Chondrocyte (in vitro differentiated cells): ENCODE measurements at regions not wholly inside any gene's neighbourhood (a gene's known extent, or its start where the extent isn't known, plus 50 kb on each side); places are given as distances from the start of the nearest gene placed in this dataset.
"Not testable (repeated sequence)": the region's sequence is repeated elsewhere in the genome, so short reads cannot be mapped to it uniquely, and the experiment has no call there.

Experiments used
- DNase-seq: peaks from one replicate; pipeline ENCODE4 v3.0.0; 2021; ENCODE audit warnings: mixed read lengths, low spot score
- H3K27ac Mint-ChIP-seq: one replicate; pipeline ENCODE4 v1.8.0; 2021; ENCODE audit warnings: mild to moderate bottlenecking, moderate library complexity, mixed read lengths; ENCODE audit not compliant: unreplicated experiment
- H3K27me3 Mint-ChIP-seq: 2 replicates; pipeline ENCODE4 v1.8.0; 2021; ENCODE audit warnings: low read depth, mixed read lengths
- H3K36me3 Mint-ChIP-seq: 2 replicates; pipeline ENCODE4 v1.8.0; 2021; ENCODE audit warnings: low read depth, mixed read lengths
- H3K4me1 Mint-ChIP-seq: 2 replicates; pipeline ENCODE4 v1.8.0; 2021; ENCODE audit warnings: low read depth, mild to moderate bottlenecking, mixed read lengths
- H3K4me3 Mint-ChIP-seq: one replicate; pipeline ENCODE4 v1.8.0; 2021; ENCODE audit warnings: mild to moderate bottlenecking, moderate library complexity, mixed read lengths; ENCODE audit not compliant: unreplicated experiment
- H3K9me3 Mint-ChIP-seq: 2 replicates; pipeline ENCODE4 v1.8.0; 2021; ENCODE audit warnings: low read depth, mixed read lengths
- TF ChIP-seq, protein P1 (sequence below): fragments of 200-600 bp; sonication (generic); IDR thresholded peaks from 2 replicates; pipeline ENCODE4 v1.5.0; 2021; ENCODE audit warnings: antibody characterized with exemption, mild to moderate bottlenecking, moderate library complexity

GRCh38 chr9:30103647-30104394, 2280.6 kb upstream of the ACO1 start:
- Mint-ChIP-seq H3K9me3 (peaks cover 23% of the 10 kb centered on the region), H3K36me3 (no peaks in the 10 kb centered on the region), H3K27ac (no peak overlapping the region), H3K27me3 (no peaks in the 10 kb centered on the region), H3K4me1 (peaks cover 4% of the 10 kb centered on the region), H3K4me3 (no peak overlapping the region)
- no peak for DNase-seq
- TF ChIP-seq, protein P1, sequence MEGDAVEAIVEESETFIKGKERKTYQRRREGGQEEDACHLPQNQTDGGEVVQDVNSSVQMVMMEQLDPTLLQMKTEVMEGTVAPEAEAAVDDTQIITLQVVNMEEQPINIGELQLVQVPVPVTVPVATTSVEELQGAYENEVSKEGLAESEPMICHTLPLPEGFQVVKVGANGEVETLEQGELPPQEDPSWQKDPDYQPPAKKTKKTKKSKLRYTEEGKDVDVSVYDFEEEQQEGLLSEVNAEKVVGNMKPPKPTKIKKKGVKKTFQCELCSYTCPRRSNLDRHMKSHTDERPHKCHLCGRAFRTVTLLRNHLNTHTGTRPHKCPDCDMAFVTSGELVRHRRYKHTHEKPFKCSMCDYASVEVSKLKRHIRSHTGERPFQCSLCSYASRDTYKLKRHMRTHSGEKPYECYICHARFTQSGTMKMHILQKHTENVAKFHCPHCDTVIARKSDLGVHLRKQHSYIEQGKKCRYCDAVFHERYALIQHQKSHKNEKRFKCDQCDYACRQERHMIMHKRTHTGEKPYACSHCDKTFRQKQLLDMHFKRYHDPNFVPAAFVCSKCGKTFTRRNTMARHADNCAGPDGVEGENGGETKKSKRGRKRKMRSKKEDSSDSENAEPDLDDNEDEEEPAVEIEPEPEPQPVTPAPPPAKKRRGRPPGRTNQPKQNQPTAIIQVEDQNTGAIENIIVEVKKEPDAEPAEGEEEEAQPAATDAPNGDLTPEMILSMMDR, result no peak

DNA sequence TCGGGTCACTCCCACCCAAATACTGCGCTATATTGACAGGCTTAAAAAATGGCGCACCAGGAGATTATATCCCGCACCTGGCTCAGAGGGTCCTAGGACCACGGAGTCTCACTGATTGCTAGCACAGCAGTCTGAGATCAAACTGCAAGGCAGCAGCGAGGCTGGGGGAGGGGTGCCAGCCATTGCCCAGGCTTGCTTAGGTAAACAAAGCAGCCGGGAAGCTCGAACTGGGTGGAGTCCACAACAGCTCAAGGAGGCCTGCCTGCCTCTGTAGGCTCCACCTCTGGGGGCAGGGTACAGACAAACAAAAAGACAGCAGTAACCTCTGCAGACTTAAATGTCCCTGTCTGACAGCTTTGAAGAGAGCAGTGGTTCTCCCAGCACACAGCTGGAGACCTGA, 2277.3 kb upstream of the ACO1 start:
- DNase-seq, H3K27ac Mint-ChIP-seq, H3K4me3 Mint-ChIP-seq, H3K36me3 Mint-ChIP-seq, H3K4me1 Mint-ChIP-seq, H3K27me3 Mint-ChIP-seq: not testable (repeated sequence)
- peaks cover 23% of the 10 kb centered on the region for H3K9me3 Mint-ChIP-seq

- Mint-ChIP-seq H3K4me3 (no peak overlapping the region), H3K9me3 (no peaks in the 10 kb centered on the region), H3K27me3 (no peaks in the 10 kb centered on the region), H3K27ac (no peak overlapping the region), H3K36me3 (no peaks in the 10 kb centered on the region), H3K4me1 (no peaks in the 10 kb centered on the region)
- TF ChIP-seq, protein P1, result no peak
- DNase-seq, result no peak
Measured at GRCh38 chr9:30116673-30117217, 2267.7 kb upstream of the ACO1 start.

DNA sequence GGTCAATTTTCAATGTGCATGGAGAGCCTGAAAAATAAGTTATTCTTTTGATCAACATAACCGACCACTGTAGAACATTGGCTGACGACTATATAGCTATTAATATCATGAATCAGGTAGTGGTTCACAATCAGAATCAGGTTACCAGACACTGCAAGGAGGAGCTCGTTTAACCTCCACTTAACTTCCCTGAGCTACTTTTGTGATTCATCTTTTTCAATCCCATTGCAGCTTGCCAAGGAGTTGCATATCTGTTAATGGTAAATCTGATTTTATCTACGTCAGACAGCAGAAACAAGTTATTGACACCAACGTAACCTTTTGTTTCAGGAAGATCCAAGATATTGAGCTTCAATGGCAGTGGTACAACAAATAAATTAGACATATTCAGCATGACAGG, 2263.8 kb upstream of the ACO1 start:
- TF ChIP-seq, protein P1, result no peak
- Mint-ChIP-seq H3K27ac (no peak overlapping the region), H3K9me3 (no peaks in the 10 kb centered on the region), H3K4me3 (no peak overlapping the region), H3K36me3 (no peaks in the 10 kb centered on the region), H3K4me1 (no peaks in the 10 kb centered on the region), H3K27me3 (no peaks in the 10 kb centered on the region)
- no peak for DNase-seq

- DNase-seq, result no peak
- no peak overlapping the region for H3K4me3 Mint-ChIP-seq
- H3K9me3 Mint-ChIP-seq, result no peaks in the 10 kb centered on the region
- TF ChIP-seq, protein P1, result no peak
- H3K27ac Mint-ChIP-seq, result no peak overlapping the region
- no peaks in the 10 kb centered on the region for H3K27me3 Mint-ChIP-seq
- no peaks in the 10 kb centered on the region for H3K4me1 Mint-ChIP-seq
- no peaks in the 10 kb centered on the region for H3K36me3 Mint-ChIP-seq
Measured at GRCh38 chr9:30121611-30122010, 2262.8 kb upstream of the ACO1 start.

DNA sequence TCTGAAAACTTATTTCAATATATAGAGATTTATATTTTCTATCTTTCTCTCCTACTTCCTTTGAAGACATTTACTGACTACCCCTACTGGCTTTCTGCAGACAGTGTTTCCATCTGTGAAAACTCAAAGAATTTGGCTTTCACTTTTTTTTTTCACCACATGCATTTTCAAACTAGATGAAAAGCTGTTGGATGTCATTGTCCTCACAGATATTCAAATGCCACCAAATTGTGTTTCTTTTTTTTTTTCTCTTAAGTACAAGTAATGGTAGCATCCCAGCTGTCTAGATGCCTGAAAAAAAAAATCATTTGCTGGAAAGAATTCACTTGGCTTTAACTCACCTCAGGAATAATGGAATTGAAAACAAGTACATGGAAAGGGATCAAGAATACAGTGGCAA, 2258.6 kb upstream of the ACO1 start:
- Mint-ChIP-seq H3K4me1 (no peaks in the 10 kb centered on the region), H3K27ac (no peak overlapping the region), H3K36me3 (no peaks in the 10 kb centered on the region), H3K4me3 (no peak overlapping the region), H3K27me3 (peaks cover 8% of the 10 kb centered on the region), H3K9me3 (no peaks in the 10 kb centered on the region)
- no peak for DNase-seq
- TF ChIP-seq, protein P1, result no peak
